Ascending aorta (tissue), 2 donors: ENCODE measurements at regions not wholly inside any gene's neighbourhood (a gene's known extent, or its start where the extent isn't known, plus 50 kb on each side); places are given as distances from the start of the nearest gene placed in this dataset.

Source experiments
- DNase-seq, 2 donors: peaks; one replicate each; pipeline ENCODE4 v3.0.0-alpha.2; 2019; ENCODE audit warnings: low spot score in 2 of 2
- H3K27ac ChIP-seq, 2 donors: fragments of 200-600 bp; sonication (generic); one replicate each; pipeline ENCODE4 v1.5.1; 2016 to 2017; ENCODE audit warnings: mild to moderate bottlenecking in 1 of 2
- H3K27me3 ChIP-seq: fragments of 200-600 bp; sonication (generic); one replicate; pipeline ENCODE4 v1.5.1; 2017
- H3K36me3 ChIP-seq, 2 donors: fragments of 200-600 bp; sonication (generic); one replicate each; pipeline ENCODE4 v1.5.1; 2016
- H3K4me1 ChIP-seq, 2 donors: fragments of 200-600 bp; sonication (generic); one replicate each; pipeline ENCODE4 v1.5.1; 2016 to 2017; ENCODE audit warnings: mild to moderate bottlenecking in 1 of 2
- H3K4me3 ChIP-seq, 2 donors: fragments of 200-600 bp; sonication (generic); one replicate each; pipeline ENCODE4 v1.5.1; 2016 to 2017; ENCODE audit warnings: mild to moderate bottlenecking in 1 of 2
- H3K9me3 ChIP-seq, 2 donors: fragments of 200-600 bp; sonication (generic); one replicate each; pipeline ENCODE4 v1.5.1; 2016
- CTCF ChIP-seq, 3 experiments: fragments of 200-600 bp in 2 of 3; fragments of 450-650 bp in 1 of 3; sonication (generic) in 2 of 3; IDR thresholded peaks; one replicate each; pipeline ENCODE4 v1.5.1; 2016 to 2019; ENCODE audit warnings: antibody characterized with exemption in 3 of 3, mild to moderate bottlenecking in 1 of 3, moderate library complexity in 1 of 3
- intact Hi-C: fragments of 100-400 bp; cut with DNase I; formaldehyde crosslinking; loops from one replicate; pipeline ENCODE4 v1.15.1; 2023

DNA sequence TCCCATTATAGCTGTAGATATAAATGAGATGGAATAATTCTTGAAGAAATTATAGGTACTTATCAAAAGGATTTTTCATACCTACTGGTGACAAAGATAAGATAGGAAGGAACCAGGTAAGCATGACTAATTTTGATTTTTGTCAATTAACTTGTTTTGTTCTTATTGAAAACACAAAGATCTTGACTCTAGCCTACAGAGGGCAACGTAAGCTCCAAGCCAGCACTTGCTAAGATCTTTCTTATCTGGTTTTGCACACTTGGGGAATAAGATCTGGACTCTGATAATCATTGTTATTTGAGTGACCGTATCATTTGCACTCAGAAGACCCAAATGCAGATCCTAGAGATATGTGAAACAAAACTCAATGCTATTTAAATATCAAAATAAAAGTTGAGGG, 223.4 kb downstream of the VEGFC start:
- Histone ChIP-seq H3K9me3 (no peaks in the 10 kb centered on the region), H3K4me1 (no peaks in the 10 kb centered on the region), H3K4me3 (no peak overlapping the region), H3K27ac (no peak overlapping the region), H3K36me3 (no peaks in the 10 kb centered on the region), H3K27me3 (no peaks in the 10 kb centered on the region)
- intact Hi-C loops = loop anchor here (10.0 kb wide), 1 partner anchor 476 kb away; no protein-coding TSS in a partner anchor
- no peak for TF ChIP-seq CTCF (IDR thresholded peaks at IDR 0.05)
- DNase-seq = no peak

DNA sequence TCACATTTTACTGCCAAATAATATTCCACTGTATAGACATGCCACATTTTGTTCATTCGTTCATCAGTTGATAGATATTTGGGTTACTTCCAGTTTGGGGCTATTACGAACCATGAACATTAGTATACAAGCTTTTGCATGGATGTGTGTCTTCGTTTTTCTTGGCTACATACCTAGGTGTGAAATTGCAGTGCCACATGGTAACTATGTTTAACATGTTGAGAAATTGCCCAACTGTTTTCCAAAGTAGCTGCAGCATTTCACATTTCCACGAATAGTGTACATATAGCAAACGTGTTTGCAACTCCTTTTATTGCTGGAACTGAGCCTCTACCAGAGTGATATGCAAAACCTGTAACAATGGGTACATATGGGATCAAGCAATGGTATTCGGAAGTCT, 221.5 kb downstream of the VEGFC start:
- TF ChIP-seq CTCF (IDR thresholded peaks at IDR 0.05) = no peak

DNA sequence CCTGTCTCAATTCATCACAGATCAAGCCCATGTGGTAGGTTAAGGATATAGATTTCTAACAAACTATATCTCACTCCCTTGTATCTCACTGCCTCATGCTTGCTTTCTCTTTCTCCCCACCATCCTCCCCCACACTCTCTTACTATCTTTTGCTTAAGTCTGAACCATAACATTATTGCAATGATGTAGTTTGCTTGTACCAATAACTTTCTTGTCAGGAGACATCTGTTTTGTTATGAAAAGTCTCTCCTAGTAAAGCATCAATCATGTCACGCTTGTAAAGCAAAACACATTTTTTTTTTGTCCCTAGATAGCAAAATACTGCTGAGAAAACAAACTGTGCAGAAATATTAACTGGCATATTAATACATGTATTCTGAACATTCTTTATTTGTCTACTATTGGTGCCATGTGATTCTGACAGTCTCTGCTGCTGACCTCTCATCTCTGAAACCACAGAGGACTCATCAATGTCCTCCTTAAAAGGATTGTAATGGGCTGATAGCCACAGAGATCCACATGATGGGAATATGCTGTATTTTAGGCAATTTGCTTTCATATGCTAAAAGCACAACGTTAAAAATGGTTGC, 217.5 kb downstream of the VEGFC start:
- Histone ChIP-seq H3K4me1 (no peaks in the 10 kb centered on the region), H3K27ac (no peak overlapping the region), H3K9me3 (no peaks in the 10 kb centered on the region), H3K27me3 (no peaks in the 10 kb centered on the region), H3K4me3 (no peak overlapping the region), H3K36me3 (no peaks in the 10 kb centered on the region)
- no peak for DNase-seq
- intact Hi-C loops = no loop called here
- TF ChIP-seq CTCF (IDR thresholded peaks at IDR 0.05) = no peak

More for the DNA sequence above, 221.5 kb downstream of the VEGFC start:
- Histone ChIP-seq H3K36me3 (no peaks in the 10 kb centered on the region), H3K9me3 (no peaks in the 10 kb centered on the region), H3K27me3 (no peaks in the 10 kb centered on the region), H3K4me3 (no peak overlapping the region), H3K4me1 (no peaks in the 10 kb centered on the region), H3K27ac (no peak overlapping the region)
- DNase-seq = no peak
- intact Hi-C loops = no loop called here

- no peak for TF ChIP-seq CTCF (IDR thresholded peaks at IDR 0.05)
- no peak for DNase-seq
- no peak overlapping the region for H3K27ac ChIP-seq
- no peaks in the 10 kb centered on the region for H3K9me3 ChIP-seq
- no peaks in the 10 kb centered on the region for H3K4me1 ChIP-seq
- no peaks in the 10 kb centered on the region for H3K27me3 ChIP-seq
- intact Hi-C loops = no loop called here
- H3K4me3 ChIP-seq = no peak overlapping the region
- no peaks in the 10 kb centered on the region for H3K36me3 ChIP-seq
Observed at GRCh38 chr4:176579226-176579625, 213.5 kb downstream of the VEGFC start.

DNA sequence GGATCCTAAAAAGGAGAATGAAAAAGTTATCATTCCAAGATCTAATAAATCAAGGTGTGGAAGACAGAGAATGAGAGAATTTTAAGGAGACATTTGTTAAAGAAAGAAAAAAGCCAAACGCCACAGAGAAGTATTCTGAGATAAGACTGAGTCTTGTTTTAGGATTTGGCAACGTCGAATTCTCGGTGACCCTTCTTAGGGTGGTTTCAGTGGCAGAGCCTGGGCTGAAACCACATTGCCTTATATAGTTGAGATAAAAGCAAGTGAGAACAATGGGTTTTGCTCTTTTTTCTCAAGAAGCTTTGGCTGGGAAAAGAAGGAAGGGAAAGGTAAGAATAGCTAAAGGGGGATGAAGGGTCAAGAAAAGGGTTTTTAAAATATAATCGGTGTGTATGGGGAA, 209.4 kb downstream of the VEGFC start:
- Histone ChIP-seq H3K27me3 (no peaks in the 10 kb centered on the region), H3K27ac (no peak overlapping the region), H3K4me1 (no peaks in the 10 kb centered on the region), H3K36me3 (no peaks in the 10 kb centered on the region), H3K9me3 (no peaks in the 10 kb centered on the region), H3K4me3 (no peak overlapping the region)
- no peak for DNase-seq
- no peak for TF ChIP-seq CTCF (IDR thresholded peaks at IDR 0.05)
- intact Hi-C loops = no loop called here
